HepG2 (cell line): ENCODE measurements at regions not wholly inside any gene's neighbourhood (a gene's known extent, or its start where the extent isn't known, plus 50 kb on each side); places are given as distances from the start of the nearest gene placed in this dataset.

Experiments used
- ATAC-seq: fragments of 200-7000 bp; cut with Tn5 transposase; 3 replicates; pipeline ENCODE4 v1.9.1; 2020; ENCODE audit warnings: mild to moderate bottlenecking, moderate library complexity
- BruUV-seq: library from RNA; stranded (reverse); fragments of 400-500 nt; replicated peaks from 2 replicates; lab custom pipeline; 2021; lab: Mats Ljungman, UMichigan
- CTCF ChIA-PET: fragments of 300-600 bp; formaldehyde crosslinking; extraction: SDS; loops from one replicate; lab custom pipeline; 2021; ENCODE audit warnings: low total read pairs, inconsistent platforms, low intra/inter-chr PET ratio; lab: Yijun Ruan, JAX
- POLR2A ChIA-PET: fragments of 350-600 bp; sonication (Branson Sonifier 250); formaldehyde crosslinking; loops from one replicate; lab custom pipeline; 2020; ENCODE audit warnings: antibody characterized with exemption, inconsistent platforms; lab: Yijun Ruan, JAX
- DNase-seq: peaks from one replicate; pipeline ENCODE4 v3.0.0-alpha.2; 2015; ENCODE audit warnings: low spot score
- FAIRE-seq: peaks from 3 replicates; lab custom pipeline; 2011; peaks lifted over from hg19 to GRCh38; lab: Jason Lieb, UNC
- H2AFZ ChIP-seq: one replicate; pipeline ENCODE4 v1.6.1; 2011; ENCODE audit warnings: low read length, inconsistent platforms
- H3K27ac ChIP-seq: fragments of 300-600 bp; 3 replicates; pipeline ENCODE4 v1.8.0; 2011; ENCODE audit warnings: mixed run types, mild to moderate bottlenecking, mixed read lengths, low read length, inconsistent platforms; ENCODE audit not compliant: insufficient read depth; ENCODE audit errors: extremely low read length
- H3K27me3 ChIP-seq, 2 experiments: fragments of 200-600 bp in 1 of 2; 2 replicates in 1 of 2; 3 replicates in 1 of 2; pipeline versions ENCODE4 v1.6.0 to v1.8.0; 2011; ENCODE audit warnings: low read length in 2 of 2, mild to moderate bottlenecking in 2 of 2, moderate library complexity in 2 of 2, inconsistent platforms in 1 of 2; ENCODE audit not compliant: insufficient read depth in 2 of 2, control insufficient read depth in 1 of 2
- H3K36me3 ChIP-seq, 2 experiments: fragments of 200-600 bp in 1 of 2; replicated peaks in 1 of 2; 2 replicates in 1 of 2; 3 replicates in 1 of 2; pipeline versions ENCODE4 v1.5.1 to v1.8.0; 2011; ENCODE audit warnings: low read length in 2 of 2, inconsistent platforms in 1 of 2; ENCODE audit not compliant: insufficient read depth in 2 of 2, control insufficient read depth in 1 of 2
- H3K4me1 ChIP-seq: 2 replicates; pipeline ENCODE4 v1.5.1; 2012; ENCODE audit warnings: low read length, inconsistent platforms; ENCODE audit not compliant: insufficient read depth
- H3K4me2 ChIP-seq: 2 replicates; pipeline ENCODE4 v1.6.0; 2011; ENCODE audit warnings: low read depth, low read length, inconsistent platforms
- H3K4me3 ChIP-seq, 3 experiments: fragments of 200-600 bp in 1 of 3; sonication (generic), shearing (Covaris generic) in 1 of 3; replicated peaks in 1 of 3; 2 replicates each; pipeline ENCODE4 v1.5.1; 2011 to 2016; ENCODE audit warnings: low read length in 3 of 3, inconsistent platforms in 2 of 3, low read depth in 2 of 3, mild to moderate bottlenecking in 2 of 3, control low read depth in 1 of 3, mixed read lengths in 1 of 3; ENCODE audit not compliant: insufficient read depth in 1 of 3
- H3K79me2 ChIP-seq: one replicate; pipeline ENCODE4 v1.6.1; 2011; ENCODE audit warnings: low read length, inconsistent platforms; ENCODE audit not compliant: insufficient read depth
- H3K9ac ChIP-seq: 2 replicates; pipeline ENCODE4 v1.6.0; 2011; ENCODE audit warnings: mild to moderate bottlenecking, low read depth, low read length, inconsistent platforms; ENCODE audit not compliant: insufficient read depth
- H3K9me3 ChIP-seq: 2 replicates; pipeline ENCODE4 v1.5.1; 2012; ENCODE audit warnings: mild to moderate bottlenecking, low read length
- H4K20me1 ChIP-seq: 2 replicates; pipeline ENCODE4 v1.6.0; 2011; ENCODE audit warnings: inconsistent platforms, mild to moderate bottlenecking, low read length, moderate library complexity; ENCODE audit not compliant: insufficient read depth
- ATF2 ChIP-seq: sonication (generic); formaldehyde crosslinking; IDR thresholded peaks from 2 replicates; pipeline ENCODE4 v1.4.0; 2020; ENCODE audit warnings: missing genetic modification reagents
- FOXJ3 ChIP-seq: sonication (generic); formaldehyde crosslinking; IDR thresholded peaks from 2 replicates; pipeline ENCODE4 v1.4.0; 2020; ENCODE audit warnings: missing genetic modification reagents, mild to moderate bottlenecking, borderline replicate concordance
- FOXM1 ChIP-seq: sonication (generic); formaldehyde crosslinking; IDR thresholded peaks from 2 replicates; pipeline ENCODE4 v1.5.0; 2020; ENCODE audit warnings: missing genetic modification reagents
- NPAS2 ChIP-seq: sonication (generic); formaldehyde crosslinking; IDR thresholded peaks from 2 replicates; pipeline ENCODE4 v1.8.0; 2022; ENCODE audit warnings: mild to moderate bottlenecking, missing genetic modification reagents, borderline replicate concordance
- ZBTB44 ChIP-seq: sonication (generic); formaldehyde crosslinking; IDR thresholded peaks from 2 replicates; pipeline ENCODE4 v1.4.0; 2020; ENCODE audit warnings: missing genetic modification reagents
- ZNF280D ChIP-seq: sonication (generic); formaldehyde crosslinking; IDR thresholded peaks from 2 replicates; pipeline ENCODE4 v1.5.1; 2020; ENCODE audit warnings: mild to moderate bottlenecking, missing genetic modification reagents
- WGBS: methylation state at CpG from one replicate; pipeline ENCODE4 v1.1.6; 2017; ENCODE audit warnings: low lambda C conversion rate; 5-methylcytosine and 5-hydroxymethylcytosine counted together
- in situ Hi-C: cut with HindIII; loops from 2 replicates; pipeline ENCODE4 v1.10.0; 2017; ENCODE audit warnings: low pct_unique_long_range_greater_than_20kb; ENCODE audit not compliant: extremely low pct_ligation_motif_present
- intact Hi-C: fragments of 100-400 bp; cut with micrococcal nuclease; formaldehyde crosslinking; loops from one replicate; pipeline ENCODE4 v1.10.0; 2022; ENCODE audit not compliant: unreplicated experiment
- TF ChIP-seq, protein P1 (sequence below): sonication (generic); formaldehyde crosslinking; IDR thresholded peaks from 2 replicates; pipeline ENCODE4 v1.4.0; 2020; ENCODE audit warnings: missing genetic modification reagents, borderline replicate concordance

DNA sequence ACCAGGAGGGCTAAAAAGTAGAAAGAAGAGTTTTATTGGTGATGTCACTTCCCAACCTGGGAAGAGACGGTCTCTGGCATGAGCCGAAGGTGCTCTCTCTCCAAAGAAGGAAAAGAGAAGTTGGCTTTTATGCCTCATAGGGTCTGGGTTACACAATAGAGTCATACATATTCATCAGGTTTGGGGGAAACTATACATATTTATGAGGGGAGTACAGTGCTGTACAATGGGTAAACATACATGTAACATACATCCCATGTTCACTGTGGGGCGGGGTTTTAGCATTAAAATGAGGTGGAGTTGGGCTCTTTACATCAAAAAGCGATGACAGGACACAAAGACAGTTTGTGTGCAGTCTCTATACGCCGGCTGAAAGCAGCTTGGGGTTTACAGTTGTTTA lies 701.7 kb downstream of the TYW1 start:
- ChIA-PET POLR2A (no interaction called here), CTCF (no interaction called here)
- H3K4me3 ChIP-seq, result no peak overlapping the region
- no peaks in the 10 kb centered on the region for H3K9me3 ChIP-seq
- no peaks in the 10 kb centered on the region for H3K36me3 ChIP-seq
- 32% methylated on average over 6 of the region's 6 CpGs for WGBS
- H3K27me3 ChIP-seq, result peaks cover 0 to 5% of the 10 kb centered on the region in 2 experiments; a peak in 1 of 5 replicates
- H2AFZ ChIP-seq, result no peak overlapping the region
- TF ChIP-seq, protein P1, sequence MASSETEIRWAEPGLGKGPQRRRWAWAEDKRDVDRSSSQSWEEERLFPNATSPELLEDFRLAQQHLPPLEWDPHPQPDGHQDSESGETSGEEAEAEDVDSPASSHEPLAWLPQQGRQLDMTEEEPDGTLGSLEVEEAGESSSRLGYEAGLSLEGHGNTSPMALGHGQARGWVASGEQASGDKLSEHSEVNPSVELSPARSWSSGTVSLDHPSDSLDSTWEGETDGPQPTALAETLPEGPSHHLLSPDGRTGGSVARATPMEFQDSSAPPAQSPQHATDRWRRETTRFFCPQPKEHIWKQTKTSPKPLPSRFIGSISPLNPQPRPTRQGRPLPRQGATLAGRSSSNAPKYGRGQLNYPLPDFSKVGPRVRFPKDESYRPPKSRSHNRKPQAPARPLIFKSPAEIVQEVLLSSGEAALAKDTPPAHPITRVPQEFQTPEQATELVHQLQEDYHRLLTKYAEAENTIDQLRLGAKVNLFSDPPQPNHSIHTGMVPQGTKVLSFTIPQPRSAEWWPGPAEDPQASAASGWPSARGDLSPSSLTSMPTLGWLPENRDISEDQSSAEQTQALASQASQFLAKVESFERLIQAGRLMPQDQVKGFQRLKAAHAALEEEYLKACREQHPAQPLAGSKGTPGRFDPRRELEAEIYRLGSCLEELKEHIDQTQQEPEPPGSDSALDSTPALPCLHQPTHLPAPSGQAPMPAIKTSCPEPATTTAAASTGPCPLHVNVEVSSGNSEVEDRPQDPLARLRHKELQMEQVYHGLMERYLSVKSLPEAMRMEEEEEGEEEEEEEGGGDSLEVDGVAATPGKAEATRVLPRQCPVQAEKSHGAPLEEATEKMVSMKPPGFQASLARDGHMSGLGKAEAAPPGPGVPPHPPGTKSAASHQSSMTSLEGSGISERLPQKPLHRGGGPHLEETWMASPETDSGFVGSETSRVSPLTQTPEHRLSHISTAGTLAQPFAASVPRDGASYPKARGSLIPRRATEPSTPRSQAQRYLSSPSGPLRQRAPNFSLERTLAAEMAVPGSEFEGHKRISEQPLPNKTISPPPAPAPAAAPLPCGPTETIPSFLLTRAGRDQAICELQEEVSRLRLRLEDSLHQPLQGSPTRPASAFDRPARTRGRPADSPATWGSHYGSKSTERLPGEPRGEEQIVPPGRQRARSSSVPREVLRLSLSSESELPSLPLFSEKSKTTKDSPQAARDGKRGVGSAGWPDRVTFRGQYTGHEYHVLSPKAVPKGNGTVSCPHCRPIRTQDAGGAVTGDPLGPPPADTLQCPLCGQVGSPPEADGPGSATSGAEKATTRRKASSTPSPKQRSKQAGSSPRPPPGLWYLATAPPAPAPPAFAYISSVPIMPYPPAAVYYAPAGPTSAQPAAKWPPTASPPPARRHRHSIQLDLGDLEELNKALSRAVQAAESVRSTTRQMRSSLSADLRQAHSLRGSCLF (CRISPR knock-in tag), result no peak
- no peak for TF ChIP-seq ZBTB44 (CRISPR knock-in tag)
- no peak for TF ChIP-seq ATF2 (CRISPR knock-in tag)
- no peak for TF ChIP-seq ZNF280D (CRISPR knock-in tag)
- no peak for TF ChIP-seq FOXM1
- TF ChIP-seq FOXJ3 (CRISPR knock-in tag), result no peak
- TF ChIP-seq NPAS2, result no peak
- no TSS peak for BruUV-seq
- no peak for ATAC-seq
- peaks cover 7% of the 10 kb centered on the region for H3K4me1 ChIP-seq
- no peak for DNase-seq
- no peak overlapping the region for H3K27ac ChIP-seq
- no peak for FAIRE-seq
- no peak overlapping the region for H3K4me2 ChIP-seq
- no peak overlapping the region for H3K9ac ChIP-seq
- in situ Hi-C loops, result no loop called here
- intact Hi-C loops, result no loop called here
- H4K20me1 ChIP-seq, result no peaks in the 10 kb centered on the region
- no peaks in the 10 kb centered on the region for H3K79me2 ChIP-seq
